Colonic mucosa (tissue), 4 donors: ENCODE measurements at regions not wholly inside any gene's neighbourhood (a gene's known extent, or its start where the extent isn't known, plus 50 kb on each side); places are given as distances from the start of the nearest gene placed in this dataset.

ENCODE experiments used
- DNase-seq: peaks from one replicate; pipeline ENCODE4 v3.0.0-alpha.2; 2020
- H3K27ac ChIP-seq: fragments of 200-600 bp; one replicate; pipeline ENCODE4 v1.8.0; 2021
- H3K27me3 ChIP-seq: fragments of 200-600 bp; one replicate; pipeline ENCODE4 v1.8.0; 2021
- H3K36me3 ChIP-seq: fragments of 200-600 bp; one replicate; pipeline ENCODE4 v1.8.0; 2021
- H3K4me1 ChIP-seq: fragments of 200-600 bp; one replicate; pipeline ENCODE4 v1.8.0; 2021; ENCODE audit warnings: mild to moderate bottlenecking
- H3K4me3 ChIP-seq: fragments of 200-600 bp; one replicate; pipeline ENCODE4 v1.8.0; 2021
- H3K9ac ChIP-seq, 2 donors: one replicate each; pipeline ENCODE4 v1.7.0; 2013; ENCODE audit warnings: control low read depth in 2 of 2, low read depth in 2 of 2, low read length in 2 of 2
- H3K9me3 ChIP-seq: fragments of 200-600 bp; one replicate; pipeline ENCODE4 v1.8.0; 2021
- CTCF ChIP-seq: fragments of 200-600 bp; IDR thresholded peaks from one replicate; pipeline ENCODE4 v1.8.0; 2022; ENCODE audit warnings: antibody characterized with exemption, mild to moderate bottlenecking
- intact Hi-C: fragments of 100-400 bp; cut with DNase I; formaldehyde crosslinking; loops from one replicate; pipeline ENCODE4 v1.14.1; 2022
- donor health status: healthy.
- donor health status: DM: no; HTN: no; CAD: no.
- donor health status: DM: no; HTN: no; CAD: no.

GRCh38 chr3:6155650-6156338, 705.1 kb upstream of the GRM7 start:
- no peak for TF ChIP-seq CTCF
- no peak overlapping the region for H3K4me3 ChIP-seq
- no peaks in the 10 kb centered on the region for H3K4me1 ChIP-seq
- H3K27ac ChIP-seq = no peak overlapping the region
- H3K36me3 ChIP-seq = no peaks in the 10 kb centered on the region
- H3K27me3 ChIP-seq = no peaks in the 10 kb centered on the region
- H3K9ac ChIP-seq = no peak overlapping the region
- intact Hi-C loops = no loop called here
- DNase-seq = no peak
- no peaks in the 10 kb centered on the region for H3K9me3 ChIP-seq

- H3K4me1 ChIP-seq = no peaks in the 10 kb centered on the region
- no peak overlapping the region for H3K27ac ChIP-seq
- no peak overlapping the region for H3K4me3 ChIP-seq
- H3K9me3 ChIP-seq = no peaks in the 10 kb centered on the region
- DNase-seq = no peak
- H3K36me3 ChIP-seq = no peaks in the 10 kb centered on the region
- H3K9ac ChIP-seq = no peak overlapping the region
- no peak for TF ChIP-seq CTCF
- H3K27me3 ChIP-seq = no peaks in the 10 kb centered on the region
- intact Hi-C loops = no loop called here
Observed at GRCh38 chr3:6165951-6166350, 695.0 kb upstream of the GRM7 start.

GRCh38 chr3:6168256-6168655, 692.7 kb upstream of the GRM7 start:
- H3K36me3 ChIP-seq = no peaks in the 10 kb centered on the region
- H3K9me3 ChIP-seq = no peaks in the 10 kb centered on the region
- intact Hi-C loops = no loop called here
- DNase-seq = no peak
- no peak overlapping the region for H3K27ac ChIP-seq
- H3K4me3 ChIP-seq = no peak overlapping the region
- H3K27me3 ChIP-seq = no peaks in the 10 kb centered on the region
- H3K4me1 ChIP-seq = no peaks in the 10 kb centered on the region
- no peak overlapping the region for H3K9ac ChIP-seq
- no peak for TF ChIP-seq CTCF

- Histone ChIP-seq H3K27ac (no peak overlapping the region), H3K9ac (no peak overlapping the region), H3K9me3 (no peaks in the 10 kb centered on the region), H3K36me3 (no peaks in the 10 kb centered on the region), H3K4me3 (no peak overlapping the region), H3K27me3 (no peaks in the 10 kb centered on the region), H3K4me1 (no peaks in the 10 kb centered on the region)
- no peak for TF ChIP-seq CTCF
- DNase-seq = no peak
- intact Hi-C loops = no loop called here
Observed at GRCh38 chr3:6172871-6173642, 687.9 kb upstream of the GRM7 start.

- Histone ChIP-seq H3K27me3 (no peaks in the 10 kb centered on the region), H3K9ac (no peak overlapping the region), H3K4me3 (no peak overlapping the region), H3K9me3 (no peaks in the 10 kb centered on the region), H3K4me1 (no peaks in the 10 kb centered on the region), H3K36me3 (no peaks in the 10 kb centered on the region), H3K27ac (no peak overlapping the region)
- intact Hi-C loops = no loop called here
- DNase-seq = no peak
- no peak for TF ChIP-seq CTCF
Observed at GRCh38 chr3:6177417-6177816, 683.5 kb upstream of the GRM7 start.
